T-cell (primary cell): ENCODE measurements at regions not wholly inside any gene's neighbourhood (a gene's known extent, or its start where the extent isn't known, plus 50 kb on each side); places are given as distances from the start of the nearest gene placed in this dataset.

Experiments used
- ATAC-seq, 4 experiments: fragments of 200-7000 bp in 3 of 4; fragments of 150-1000 bp in 1 of 4; cut with Tn5 transposase; replicated peaks in 1 of 4; 1 replicate in 3 of 4; 2 replicates in 1 of 4; pipeline ENCODE4 v1.10.0; 2021; ENCODE audit warnings: moderate library complexity in 3 of 4, mild to moderate bottlenecking in 2 of 4, moderate number of reproducible peaks in 1 of 4
- CTCF ChIA-PET, 2 donors: fragments of 300-600 bp; sonication (Branson Sonifier 250); formaldehyde crosslinking; loops; one replicate each; lab custom pipeline; 2022; ENCODE audit warnings: antibody characterized with exemption in 2 of 2; lab: Charles Lee
- POLR2A ChIA-PET, 2 donors: fragments of 300-600 bp; sonication (Branson Sonifier 250); formaldehyde crosslinking; loops; one replicate each; lab custom pipeline; 2022; ENCODE audit warnings: antibody characterized with exemption in 2 of 2; lab: Charles Lee
- DNase-seq, 35 experiments: peaks; one replicate each; pipeline versions ENCODE4 v3.0.0 to v3.0.0-alpha.2; 2013 to 2023
- H3K27ac ChIP-seq: one replicate; pipeline ENCODE4 v1.5.1; 2013; ENCODE audit warnings: low read length
- H3K27me3 ChIP-seq, 2 experiments: replicated peaks in 1 of 2; 1 replicate in 1 of 2; 2 replicates in 1 of 2; pipeline versions ENCODE4 v1.6.1 to v1.7.0; 2013; ENCODE audit warnings: low read length in 1 of 2, mixed read lengths in 1 of 2; ENCODE audit not compliant: control insufficient read depth in 2 of 2, insufficient read depth in 2 of 2; ENCODE audit errors: extremely low read depth in 1 of 2
- H3K36me3 ChIP-seq, 2 donors: 1 replicate in 1 of 2; 2 replicates in 1 of 2; pipeline versions ENCODE4 v1.6.1 to v1.7.0; 2013; ENCODE audit warnings: low read length in 1 of 2; ENCODE audit not compliant: control insufficient read depth in 2 of 2, insufficient read depth in 1 of 2; ENCODE audit errors: extremely low read depth in 1 of 2
- H3K4me1 ChIP-seq, 2 experiments: 1 replicate in 1 of 2; 2 replicates in 1 of 2; pipeline versions ENCODE4 v1.6.1 to v1.7.0; 2013; ENCODE audit warnings: low read length in 2 of 2, mixed read lengths in 1 of 2; ENCODE audit not compliant: insufficient read depth in 2 of 2, control insufficient read depth in 1 of 2; ENCODE audit errors: extremely low read depth in 1 of 2
- H3K4me3 ChIP-seq, 2 donors: 1 replicate in 1 of 2; 2 replicates in 1 of 2; pipeline versions ENCODE4 v1.5.1 to v1.7.0; 2013; ENCODE audit warnings: mild to moderate bottlenecking in 2 of 2, low read length in 1 of 2, moderate library complexity in 1 of 2; ENCODE audit not compliant: control insufficient read depth in 1 of 2; ENCODE audit errors: extremely low read depth in 1 of 2
- H3K9me3 ChIP-seq: 2 replicates; pipeline ENCODE4 v1.7.0; 2013
- H3K27ac Mint-ChIP-seq, 2 donors: one replicate each; pipeline ENCODE4 v1.8.0; 2020 to 2021; ENCODE audit warnings: mild to moderate bottlenecking in 2 of 2, mixed read lengths in 2 of 2
- H3K27me3 Mint-ChIP-seq, 2 donors: one replicate each; pipeline ENCODE4 v1.8.0; 2021 to 2022; ENCODE audit warnings: mixed read lengths in 2 of 2
- H3K36me3 Mint-ChIP-seq: one replicate; pipeline ENCODE4 v1.8.0; 2021; ENCODE audit warnings: mixed read lengths
- H3K4me1 Mint-ChIP-seq, 3 donors: one replicate each; pipeline ENCODE4 v1.8.0; 2020 to 2022; ENCODE audit warnings: mixed read lengths in 3 of 3, mild to moderate bottlenecking in 1 of 3
- H3K4me3 Mint-ChIP-seq, 3 donors: one replicate each; pipeline ENCODE4 v1.8.0; 2020 to 2022; ENCODE audit warnings: mild to moderate bottlenecking in 3 of 3, mixed read lengths in 3 of 3, moderate library complexity in 3 of 3
- H3K9me3 Mint-ChIP-seq, 3 donors: one replicate each; pipeline ENCODE4 v1.8.0; 2020 to 2022; ENCODE audit warnings: mixed read lengths in 3 of 3
- WGBS: methylation state at CpG from one replicate; pipeline ENCODE4 v1.1.5; 2013; ENCODE audit warnings: missing lambda C conversion rate; ENCODE audit not compliant: insufficient coverage; 5-methylcytosine and 5-hydroxymethylcytosine counted together

DNA sequence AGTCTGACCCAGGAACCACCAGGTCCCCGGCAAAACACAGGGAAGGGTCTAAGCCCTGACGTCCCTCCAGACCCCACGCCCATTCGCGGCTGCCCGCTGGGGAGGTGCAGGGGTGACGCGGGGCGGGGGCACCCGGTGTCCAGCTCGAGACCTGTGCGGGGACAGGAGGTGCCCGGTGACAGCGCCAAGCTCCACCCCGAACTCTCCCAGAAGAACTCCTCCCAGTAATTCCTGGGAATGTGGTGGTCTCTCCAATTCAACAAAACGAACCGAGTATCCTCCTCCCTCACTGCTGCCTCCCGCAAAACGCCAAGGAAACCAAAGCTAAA lies 164.1 kb upstream of the PDE10A start:
- Mint-ChIP-seq H3K4me3 (no peak overlapping the region), H3K36me3 (no peaks in the 10 kb centered on the region), H3K4me1 (peaks cover 4 to 7% (median 4%) of the 10 kb centered on the region in 3 donors), H3K27me3 (peaks cover 22 to 27% of the 10 kb centered on the region in 2 donors), H3K27ac (no peak overlapping the region), H3K9me3 (no peaks in the 10 kb centered on the region)
- 96% methylated on average over 11 of the region's 19 CpGs for WGBS
- ChIA-PET POLR2A (no interaction called here), CTCF (interaction anchor here in 1 of 2 donors (0.6 kb wide), 1 partner anchor 82 kb away, joined by 3 read pairs; no protein-coding TSS in a partner anchor)
- ATAC-seq (no peak), DNase-seq (no peak)
- H3K27ac ChIP-seq, result no peak overlapping the region
- H3K27me3 ChIP-seq, result peaks cover 0 to 8% of the 10 kb centered on the region in 2 experiments
- H3K36me3 ChIP-seq, result no peaks in the 10 kb centered on the region
- H3K4me3 ChIP-seq, result no peak overlapping the region
- H3K4me1 ChIP-seq, result peaks cover 1 to 2% of the 10 kb centered on the region in 2 experiments
- H3K9me3 ChIP-seq, result no peaks in the 10 kb centered on the region

DNA sequence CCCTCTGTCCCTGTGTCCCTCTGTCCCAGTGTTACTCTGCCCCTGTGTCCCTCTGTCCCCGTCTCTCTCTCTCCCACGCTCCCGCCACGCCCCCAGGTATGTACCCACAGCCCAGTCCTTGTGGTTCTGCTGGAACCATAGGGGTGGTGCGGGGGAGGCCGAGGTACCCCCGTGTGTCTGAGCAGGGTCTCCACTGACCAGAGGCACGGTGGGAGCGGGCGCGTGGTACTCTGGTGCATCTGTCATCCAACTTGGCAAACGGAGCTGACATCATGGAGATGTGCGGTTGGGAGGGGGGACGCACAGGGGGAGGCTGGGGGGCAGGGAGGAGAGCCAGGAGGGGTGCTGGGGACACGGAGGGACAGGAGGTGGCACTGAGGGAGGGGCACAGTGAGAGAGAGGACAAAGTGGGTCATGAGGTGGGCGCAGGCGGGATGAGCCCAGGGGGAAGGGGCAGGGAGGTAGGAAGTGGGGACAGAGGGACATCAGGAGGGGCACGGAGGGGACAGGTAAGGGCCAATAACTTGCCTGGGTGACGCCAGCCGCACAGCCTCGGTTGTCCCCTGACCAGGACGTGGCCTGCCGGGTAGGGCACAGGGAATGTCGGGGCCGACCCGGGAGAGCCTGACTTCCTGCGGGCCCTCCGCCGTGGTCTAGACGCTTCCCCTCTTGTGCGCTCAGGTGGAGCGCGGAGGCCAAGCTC lies 163.6 kb upstream of the PDE10A start:
- H3K36me3 ChIP-seq, result no peaks in the 10 kb centered on the region
- H3K27me3 Mint-ChIP-seq, result peaks cover 22 to 25% of the 10 kb centered on the region in 2 donors
- H3K27ac ChIP-seq, result no peak overlapping the region
- H3K4me1 ChIP-seq, result no peaks in the 10 kb centered on the region
- H3K4me3 Mint-ChIP-seq, result no peak overlapping the region
- WGBS, result 93% methylated on average over 29 of the region's 33 CpGs
- peaks cover under 1 to 3% (median 1%) of the 10 kb centered on the region in 3 donors for H3K4me1 Mint-ChIP-seq
- peaks cover 0 to 8% of the 10 kb centered on the region in 2 experiments for H3K27me3 ChIP-seq
- ATAC-seq (peak in 1 of 4 experiments; percentile 13), DNase-seq (no peak)
- no peak overlapping the region for H3K27ac Mint-ChIP-seq
- no peaks in the 10 kb centered on the region for H3K9me3 Mint-ChIP-seq
- POLR2A ChIA-PET, result no interaction called here
- H3K9me3 ChIP-seq, result no peaks in the 10 kb centered on the region
- H3K4me3 ChIP-seq, result no peak overlapping the region
- CTCF ChIA-PET, result interaction anchor here in 1 of 2 donors (0.6 kb wide), 1 partner anchor 83 kb away, joined by 3 read pairs; no protein-coding TSS in a partner anchor
- H3K36me3 Mint-ChIP-seq, result no peaks in the 10 kb centered on the region

DNA sequence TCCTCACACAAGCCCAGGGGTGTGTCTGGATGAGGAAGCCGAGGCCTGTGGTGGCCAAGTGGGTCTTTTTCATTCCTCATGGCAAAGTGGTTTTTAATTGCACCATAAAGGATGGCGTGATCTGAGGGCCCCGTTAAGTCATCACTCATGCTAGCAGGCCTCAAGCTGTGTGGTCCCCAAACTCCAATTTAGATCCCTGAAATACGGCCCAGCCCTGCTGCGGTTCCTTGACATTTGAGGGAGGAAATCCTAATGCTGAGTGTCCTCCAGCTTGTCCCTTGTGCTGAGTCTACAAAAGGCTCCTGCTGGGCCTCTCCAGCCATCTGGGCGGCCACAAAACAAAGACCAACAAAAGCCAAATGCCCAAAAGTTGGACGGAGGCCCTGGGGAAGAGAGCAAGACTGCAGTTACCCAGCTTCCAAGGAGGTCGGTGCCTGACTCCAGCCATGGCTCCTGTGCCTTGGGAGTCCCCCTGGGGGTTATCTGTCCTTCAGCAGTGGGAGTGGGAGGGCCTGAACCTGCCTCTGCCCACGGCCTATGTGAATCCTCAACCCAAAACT lies 162.3 kb upstream of the PDE10A start:
- no peak for DNase-seq
- no peaks in the 10 kb centered on the region for H3K36me3 Mint-ChIP-seq
- WGBS, result 67% methylated on average over 6 of the region's 9 CpGs
- H3K4me1 Mint-ChIP-seq, result no peaks in the 10 kb centered on the region
- peaks cover 24 to 29% of the 10 kb centered on the region in 2 donors for H3K27me3 Mint-ChIP-seq
- ATAC-seq, result no peak
- CTCF ChIA-PET, result no interaction called here
- POLR2A ChIA-PET, result no interaction called here
- H3K27me3 ChIP-seq, result peaks cover 4 to 9% of the 10 kb centered on the region in 2 experiments
- no peaks in the 10 kb centered on the region for H3K4me1 ChIP-seq
- H3K27ac ChIP-seq, result no peak overlapping the region
- H3K4me3 ChIP-seq, result no peak overlapping the region
- no peak overlapping the region for H3K4me3 Mint-ChIP-seq
- no peaks in the 10 kb centered on the region for H3K9me3 Mint-ChIP-seq
- H3K9me3 ChIP-seq, result no peaks in the 10 kb centered on the region
- H3K27ac Mint-ChIP-seq, result no peak overlapping the region
- H3K36me3 ChIP-seq, result no peaks in the 10 kb centered on the region

DNA sequence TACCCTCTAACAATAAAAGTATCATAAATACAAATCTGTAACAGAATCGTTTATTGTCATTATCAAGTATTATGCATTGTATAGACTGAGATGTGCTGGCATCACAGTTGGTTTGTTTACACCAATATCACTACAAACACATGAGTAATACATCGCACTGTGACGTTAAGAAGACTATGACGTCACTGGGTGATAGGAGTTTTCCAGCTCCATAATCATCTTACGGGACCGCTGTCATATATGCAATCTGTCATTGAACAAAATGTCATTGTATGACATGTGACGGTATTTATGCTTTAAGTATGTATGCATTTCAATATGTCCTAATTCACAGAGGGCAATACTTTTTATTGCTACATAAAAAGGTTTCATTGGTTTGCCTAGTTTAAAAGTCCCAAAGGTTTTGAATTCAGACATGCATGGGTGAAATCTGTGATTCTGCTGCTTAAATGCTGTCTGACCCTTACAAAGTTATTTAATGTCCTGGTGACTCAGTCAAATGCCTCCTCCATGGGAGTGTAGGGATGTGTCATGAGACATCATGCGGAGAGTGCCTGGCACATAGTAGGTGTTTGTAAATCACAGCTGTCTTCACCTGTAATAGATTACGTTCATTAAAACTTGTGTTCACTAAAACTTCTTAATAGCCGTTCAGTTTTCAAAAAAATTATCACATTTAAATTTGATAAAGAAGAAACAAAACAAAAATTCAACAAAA lies 160.7 kb upstream of the PDE10A start:
- Mint-ChIP-seq H3K27ac (no peak overlapping the region), H3K4me1 (no peaks in the 10 kb centered on the region), H3K27me3 (peaks cover 35 to 37% of the 10 kb centered on the region in 2 donors), H3K36me3 (no peaks in the 10 kb centered on the region), H3K9me3 (no peaks in the 10 kb centered on the region), H3K4me3 (no peak overlapping the region)
- WGBS, result no CpG with 5 or more reads among the region's 10 CpGs
- Histone ChIP-seq H3K4me1 (no peaks in the 10 kb centered on the region), H3K4me3 (no peak overlapping the region), H3K9me3 (no peaks in the 10 kb centered on the region), H3K36me3 (no peaks in the 10 kb centered on the region), H3K27me3 (peaks cover 6 to 16% of the 10 kb centered on the region in 2 experiments), H3K27ac (no peak overlapping the region)
- DNase-seq (no peak), ATAC-seq (no peak)
- ChIA-PET POLR2A (no interaction called here), CTCF (no interaction called here)

DNA sequence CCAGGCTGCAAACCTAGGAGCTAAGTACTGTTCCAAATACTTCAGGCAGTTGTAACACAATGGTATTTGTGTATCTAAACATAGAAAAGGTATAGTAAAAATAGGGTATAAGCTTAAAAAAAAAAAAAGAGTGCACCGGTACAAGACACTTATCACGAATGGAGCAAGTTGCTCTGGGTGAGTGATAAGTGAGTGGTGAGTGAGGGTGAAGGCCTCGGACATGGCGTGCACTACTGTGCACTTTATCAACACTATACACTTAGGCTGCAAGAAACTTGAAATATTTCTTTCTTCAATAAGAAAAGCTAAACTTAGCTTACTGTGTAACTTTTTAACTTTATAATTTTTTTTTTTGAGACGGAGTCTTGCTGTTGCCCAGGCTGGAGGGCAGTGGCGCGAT lies 159.5 kb upstream of the PDE10A start:
- no peaks in the 10 kb centered on the region for H3K9me3 Mint-ChIP-seq
- POLR2A ChIA-PET, result no interaction called here
- WGBS, result no CpG with 5 or more reads among the region's 7 CpGs
- H3K36me3 Mint-ChIP-seq, result no peaks in the 10 kb centered on the region
- no peak overlapping the region for H3K27ac Mint-ChIP-seq
- H3K4me3 ChIP-seq, result no peak overlapping the region
- CTCF ChIA-PET, result no interaction called here
- peaks cover 12 to 17% of the 10 kb centered on the region in 2 experiments for H3K27me3 ChIP-seq
- no peak for DNase-seq
- no peak overlapping the region for H3K27ac ChIP-seq
- H3K9me3 ChIP-seq, result no peaks in the 10 kb centered on the region
- no peak overlapping the region for H3K4me3 Mint-ChIP-seq
- H3K36me3 ChIP-seq, result no peaks in the 10 kb centered on the region
- no peaks in the 10 kb centered on the region for H3K4me1 Mint-ChIP-seq
- peaks cover 34 to 38% of the 10 kb centered on the region in 2 donors for H3K27me3 Mint-ChIP-seq
- no peaks in the 10 kb centered on the region for H3K4me1 ChIP-seq
- no peak for ATAC-seq

DNA sequence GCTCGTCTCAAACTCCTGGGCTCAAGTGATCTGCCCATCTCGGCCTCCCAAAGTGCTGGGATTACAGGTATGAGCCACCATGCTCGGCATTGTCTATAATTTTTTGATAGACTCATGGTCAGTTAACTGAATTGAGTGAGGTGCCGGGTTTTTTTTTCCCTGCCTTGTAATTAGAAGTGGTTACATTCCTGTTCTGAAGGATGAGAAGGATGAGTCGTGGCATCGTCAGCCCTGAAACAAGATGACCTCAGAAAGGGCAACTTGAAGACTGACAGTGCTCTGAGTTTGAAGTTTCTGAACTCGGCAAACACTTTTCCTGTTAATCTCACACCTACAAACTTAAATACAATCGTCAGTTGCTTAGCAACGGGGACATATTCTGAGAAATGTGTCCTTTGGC lies 158.7 kb upstream of the PDE10A start:
- Histone ChIP-seq H3K27ac (no peak overlapping the region), H3K36me3 (no peaks in the 10 kb centered on the region), H3K4me1 (no peaks in the 10 kb centered on the region), H3K4me3 (no peak overlapping the region), H3K27me3 (peaks cover 15 to 22% of the 10 kb centered on the region in 2 experiments), H3K9me3 (no peaks in the 10 kb centered on the region)
- H3K4me1 Mint-ChIP-seq, result no peaks in the 10 kb centered on the region
- no peak overlapping the region for H3K27ac Mint-ChIP-seq
- DNase-seq (no peak), ATAC-seq (no peak)
- no peaks in the 10 kb centered on the region for H3K36me3 Mint-ChIP-seq
- POLR2A ChIA-PET, result no interaction called here
- H3K4me3 Mint-ChIP-seq, result no peak overlapping the region
- CTCF ChIA-PET, result no interaction called here
- WGBS, result 66% methylated on average over 6 of the region's 9 CpGs
- no peaks in the 10 kb centered on the region for H3K9me3 Mint-ChIP-seq
- H3K27me3 Mint-ChIP-seq, result peaks cover 33 to 35% of the 10 kb centered on the region in 2 donors
